HG03196 (cell line): ENCODE measurements at regions not wholly inside any gene's neighbourhood (a gene's known extent, or its start where the extent isn't known, plus 50 kb on each side); places are given as distances from the start of the nearest gene placed in this dataset.
"Not testable (repeated sequence)": the region's sequence is repeated elsewhere in the genome, so short reads cannot be mapped to it uniquely, and the experiment has no call there.

Experiments
- ATAC-seq: cut with Tn5 transposase; IDR thresholded peaks from one replicate; pipeline ENCODE4 v1.9.1; 2021; ENCODE audit not compliant: unreplicated experiment

DNA sequence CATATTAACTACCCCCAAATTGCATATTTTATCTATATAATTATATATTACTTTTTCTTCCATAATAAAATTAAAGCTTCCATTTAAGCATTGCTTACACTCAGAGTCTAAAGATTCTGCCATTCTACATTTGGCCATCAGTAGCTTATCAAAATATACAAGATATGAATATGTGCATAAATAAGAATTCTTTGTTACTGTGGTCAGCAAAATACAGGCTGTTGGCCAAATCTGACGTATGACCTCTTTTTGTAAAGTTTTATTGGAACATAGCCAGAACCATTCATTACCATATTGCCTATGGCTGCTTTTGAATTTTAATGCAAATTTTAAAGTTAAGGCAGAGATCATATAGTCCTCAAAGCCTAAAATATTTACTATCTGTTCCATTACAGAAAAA, 643.9 kb upstream of the VRK2 start:
- ATAC-seq: no peak

DNA sequence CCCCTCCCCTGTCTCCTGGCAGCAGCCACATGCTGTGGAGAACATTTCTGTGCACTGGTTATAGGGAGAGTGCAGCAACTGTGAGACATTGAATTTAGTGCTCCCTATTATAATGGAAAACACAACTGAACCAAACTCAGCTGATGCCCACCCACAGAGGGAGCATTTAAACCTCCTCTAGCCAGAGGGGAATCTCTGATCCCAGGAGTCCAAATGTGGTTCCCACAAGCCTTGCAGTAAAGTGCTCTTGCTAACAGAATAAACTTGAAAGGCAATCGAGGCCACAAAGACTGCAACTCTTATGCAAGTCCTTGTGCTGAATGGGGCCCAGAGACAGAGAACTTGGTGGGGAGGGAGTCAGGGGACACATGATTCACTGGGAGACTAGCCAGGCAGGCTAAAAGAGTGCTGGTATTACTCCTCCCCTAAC, 638.8 kb upstream of the VRK2 start:
- ATAC-seq: no peak

DNA sequence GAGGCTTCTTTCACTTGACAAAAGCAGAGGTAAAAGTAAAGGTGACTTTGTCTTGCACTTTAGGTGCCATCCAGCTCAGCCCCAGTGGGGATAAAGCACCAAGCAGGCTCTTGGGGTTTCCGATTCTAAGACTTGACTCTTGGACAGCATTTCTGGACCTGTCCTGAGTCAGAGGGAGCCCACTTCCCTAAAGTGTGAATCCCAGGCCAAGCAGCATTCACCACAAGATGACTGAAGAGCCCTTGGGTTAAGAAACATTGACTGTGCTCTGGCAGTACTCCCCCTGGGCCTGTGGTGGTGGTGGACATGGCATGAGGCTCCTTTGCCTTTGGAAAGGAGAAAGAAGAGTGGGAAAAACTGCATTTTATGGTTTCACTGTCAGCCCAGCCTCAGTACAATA, 638.0 kb upstream of the VRK2 start:
- no peak for ATAC-seq

GRCh38 chr2:57417007-57417406, 629.6 kb upstream of the VRK2 start:
- no peak for ATAC-seq

DNA sequence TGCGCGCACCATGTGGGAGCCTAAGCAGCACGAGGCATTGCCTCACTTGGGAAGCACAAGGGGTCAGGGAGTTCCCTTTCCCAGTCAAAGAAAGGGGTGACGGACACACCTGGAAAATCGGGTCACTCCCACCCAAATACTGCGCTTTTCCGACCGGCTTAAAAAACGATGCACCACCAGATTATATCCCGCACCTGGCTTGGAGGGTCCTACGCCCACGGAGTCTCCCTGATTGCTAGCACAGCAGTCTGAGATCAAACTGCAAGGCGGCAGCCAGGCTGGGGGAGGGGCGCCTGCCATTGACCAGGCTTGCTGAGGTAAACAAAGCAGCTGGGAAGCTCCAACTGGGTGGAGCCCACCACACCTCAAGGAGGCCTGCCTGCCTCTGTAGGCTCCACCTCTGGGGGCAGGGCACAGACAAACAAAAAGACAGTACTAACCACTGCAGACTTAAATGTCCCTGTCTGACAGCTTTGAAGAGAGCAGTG, 627.7 kb upstream of the VRK2 start:
- not testable (repeated sequence) for ATAC-seq

- ATAC-seq: no peak
Observed at GRCh38 chr2:57429831-57430230, 616.8 kb upstream of the VRK2 start.

DNA sequence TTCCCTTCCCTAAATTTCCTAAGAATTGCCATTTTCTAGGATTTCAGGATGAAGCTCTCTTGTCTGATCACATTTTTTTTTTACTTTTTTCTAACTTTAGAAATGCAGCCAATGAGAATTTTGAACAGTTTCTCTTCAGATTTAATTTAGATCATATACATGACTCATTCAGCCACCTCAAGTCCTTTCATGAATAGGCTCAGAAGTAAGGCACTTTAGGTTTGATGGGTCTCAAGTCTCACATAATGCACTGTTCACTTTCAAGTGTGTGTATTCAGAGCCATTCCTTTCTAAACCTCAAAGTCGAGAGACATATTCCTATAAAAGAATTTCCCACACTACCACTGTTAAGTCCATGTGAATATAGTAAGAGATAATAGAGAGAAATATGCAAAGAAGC, 614.1 kb upstream of the VRK2 start:
- ATAC-seq: no peak

GRCh38 chr2:57434441-57434840, 612.2 kb upstream of the VRK2 start:
- ATAC-seq: no peak

DNA sequence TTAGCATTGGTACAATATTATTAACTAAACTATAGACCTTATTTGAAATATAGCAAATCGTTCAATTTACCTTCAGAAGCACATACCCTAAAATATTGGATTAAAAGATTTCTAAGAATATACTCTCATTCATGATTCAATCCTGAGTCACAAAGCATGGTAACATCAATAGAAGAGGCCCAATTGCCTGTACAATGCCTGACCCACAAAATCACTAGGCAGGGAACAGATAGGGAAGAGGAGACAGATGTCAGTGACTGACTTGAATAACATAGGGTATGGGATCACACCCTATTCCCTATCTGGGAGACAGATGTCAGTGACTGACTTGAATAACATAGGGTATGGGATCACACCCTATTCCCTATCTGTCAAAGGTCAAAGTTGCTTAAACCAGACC, 611.6 kb upstream of the VRK2 start:
- no peak for ATAC-seq

DNA sequence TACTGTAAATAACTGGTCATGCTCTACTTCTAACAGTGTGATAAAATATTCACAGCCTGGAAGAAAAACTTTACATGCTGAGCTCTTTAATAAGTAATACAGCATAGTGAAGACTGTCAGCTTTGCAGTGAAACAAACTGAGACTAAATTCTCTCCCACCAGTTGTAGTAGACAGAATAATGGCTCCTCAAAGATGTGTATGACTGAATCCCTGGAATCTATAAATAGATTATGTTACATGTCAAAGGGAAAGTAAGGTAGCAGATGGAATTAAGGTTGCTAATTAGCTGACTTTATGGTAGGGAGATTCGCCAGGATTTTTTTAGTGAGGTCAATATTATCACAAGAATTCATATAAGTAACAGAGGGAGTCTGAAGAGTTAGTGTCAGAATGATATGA, 609.5 kb upstream of the VRK2 start:
- ATAC-seq: no peak

- ATAC-seq: no peak
Observed at GRCh38 chr2:57440437-57440836, 606.2 kb upstream of the VRK2 start.

DNA sequence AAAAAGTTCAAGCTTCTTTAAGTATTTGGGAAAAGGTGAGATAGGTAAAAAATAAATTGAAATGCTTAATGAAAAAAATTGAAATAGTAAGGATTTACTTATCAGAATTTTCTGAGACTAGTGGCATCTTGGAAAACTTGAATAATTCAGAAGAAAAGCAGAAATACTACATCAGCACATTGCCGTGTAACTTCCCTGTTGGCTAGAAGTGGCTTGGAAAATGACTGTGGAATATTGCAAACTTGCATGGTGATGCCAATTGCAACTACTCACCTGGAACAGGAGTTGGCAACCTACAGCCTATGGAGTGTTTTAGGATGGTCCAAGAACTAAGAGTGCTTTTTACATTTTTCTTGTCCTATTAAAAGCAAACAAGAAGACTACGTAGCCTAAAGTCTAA, 603.5 kb upstream of the VRK2 start:
- no peak for ATAC-seq

DNA sequence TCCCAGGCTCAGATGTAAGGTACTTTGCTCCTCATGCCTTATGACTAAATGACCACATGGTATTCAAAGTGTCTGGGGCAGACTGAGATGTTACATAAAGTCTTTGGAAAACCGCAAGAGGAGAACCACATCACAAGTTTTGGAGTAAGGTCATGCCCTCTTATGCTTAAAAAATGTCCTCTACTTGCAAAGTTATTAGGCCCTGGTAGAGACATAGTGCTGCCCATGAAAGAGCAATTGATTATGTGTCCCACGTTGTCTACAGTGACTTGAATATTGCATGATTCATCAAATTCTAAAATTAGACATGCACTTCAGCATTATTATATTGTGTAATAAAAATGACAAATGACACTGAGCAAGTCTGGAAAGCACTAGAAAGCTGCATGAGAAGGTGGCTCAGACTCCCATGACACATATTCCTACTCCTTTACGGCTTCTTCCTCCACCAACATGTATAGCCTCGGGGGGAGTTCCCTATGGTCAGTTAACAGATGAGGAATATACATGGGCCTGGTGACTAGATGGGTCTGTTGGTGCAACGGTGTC, 602.6 kb upstream of the VRK2 start:
- no peak for ATAC-seq

- no peak for ATAC-seq
Observed at GRCh38 chr2:57444752-57445430, 601.7 kb upstream of the VRK2 start.

DNA sequence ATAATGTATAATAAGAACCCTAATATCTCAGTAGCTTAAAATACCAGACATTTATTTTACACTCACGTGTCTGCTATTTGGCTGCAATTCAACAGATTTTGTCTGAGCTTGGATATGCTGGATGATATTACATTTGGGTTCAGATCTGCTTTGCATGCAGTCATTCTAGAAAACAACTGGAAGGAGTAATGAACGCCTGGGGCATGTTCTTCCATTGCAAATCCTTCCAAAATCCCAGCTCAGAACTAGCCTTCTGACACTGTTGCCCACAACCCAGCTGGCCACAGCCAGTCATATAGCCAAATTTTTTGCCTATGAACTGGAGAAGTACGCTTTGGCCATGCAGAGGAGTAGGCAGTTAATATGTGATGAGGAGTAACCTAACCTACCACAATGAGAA, 597.8 kb upstream of the VRK2 start:
- no peak for ATAC-seq

DNA sequence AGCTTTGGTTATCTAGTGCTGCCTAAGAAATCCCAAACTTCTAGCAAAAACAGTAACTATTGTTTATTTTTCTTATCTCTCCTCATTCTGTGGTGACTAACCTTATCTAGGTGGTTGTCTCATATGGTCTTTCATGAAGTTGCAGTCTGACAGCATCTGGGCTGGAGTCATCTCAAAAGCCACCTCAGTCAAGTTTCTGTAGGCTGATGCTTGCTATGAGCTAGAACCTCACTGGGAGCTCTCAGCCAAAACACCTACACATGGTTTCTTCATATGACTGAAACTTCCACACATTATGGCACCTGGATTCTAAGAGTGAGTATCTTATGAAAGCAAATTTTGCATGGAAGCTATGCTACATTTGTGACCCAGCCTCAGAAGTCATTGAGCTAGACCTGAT, 596.4 kb upstream of the VRK2 start:
- ATAC-seq: peak; percentile 70

GRCh38 chr2:57452634-57453033, 594.0 kb upstream of the VRK2 start:
- no peak for ATAC-seq

- no peak for ATAC-seq
Observed at GRCh38 chr2:57453945-57454344, 592.7 kb upstream of the VRK2 start.

GRCh38 chr2:57460396-57461276, 586.0 kb upstream of the VRK2 start:
- ATAC-seq: no peak

DNA sequence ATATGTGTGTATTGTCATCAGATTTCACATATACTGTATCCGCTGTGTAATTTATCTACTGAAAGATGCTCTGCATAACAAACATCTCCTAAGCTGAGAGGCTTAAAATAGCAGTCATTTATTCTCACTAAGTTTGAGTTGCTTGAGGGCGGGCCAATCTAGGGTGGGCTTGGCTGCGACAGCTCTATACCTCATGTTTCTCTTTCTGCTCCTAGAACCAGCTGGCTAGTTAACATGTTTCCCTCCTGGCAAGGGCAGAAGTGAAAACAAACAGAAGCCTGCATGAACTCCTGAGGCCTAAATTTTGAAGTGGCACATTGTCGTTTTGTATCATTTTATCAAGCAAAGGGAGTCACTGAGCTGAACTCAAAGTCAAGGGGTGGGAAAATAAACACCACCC, 585.0 kb upstream of the VRK2 start:
- ATAC-seq: no peak

GRCh38 chr2:57465067-57465466, 581.5 kb upstream of the VRK2 start:
- no peak for ATAC-seq

GRCh38 chr2:57465967-57466366, 580.6 kb upstream of the VRK2 start:
- no peak for ATAC-seq
